ENCODE measurements at regions not wholly inside any gene's neighbourhood (a gene's known extent, or its start where the extent isn't known, plus 50 kb on each side); places are given as distances from the start of the nearest gene placed in this dataset.

GRCh38 chr4:185071236-185071811 lies 53.0 kb downstream of the HELT start:
- DNase-seq (ENCODE audit: low spot score) = no peak
- 49% methylated on average over 8 of the region's 8 CpGs for WGBS
- intact Hi-C loops (cut with DNase I) = no loop called here
- TF ChIP-seq POLR2AphosphoS5 (IDR thresholded peaks at IDR 0.05) (no peak), CTCF (IDR thresholded peaks at IDR 0.05) (no peak), POLR2A (IDR thresholded peaks at IDR 0.05) (no peak)
- Histone ChIP-seq H3K36me3 (no peaks in the 10 kb centered on the region), H3K27me3 (replicated peaks; ENCODE audit: insufficient read depth) (no peaks in the 10 kb centered on the region), H3K27ac (no peak overlapping the region), H3K4me1 (replicated peaks) (no peaks in the 10 kb centered on the region), H3K4me3 (no peak overlapping the region), H3K9me3 (no peaks in the 10 kb centered on the region)

GRCh38 chr4:185079271-185079905 lies 61.1 kb downstream of the HELT start:
- H3K9me3 ChIP-seq = no peaks in the 10 kb centered on the region
- no peak overlapping the region for H3K4me3 ChIP-seq
- H3K27me3 ChIP-seq (replicated peaks; ENCODE audit: insufficient read depth) = no peaks in the 10 kb centered on the region
- no peak for DNase-seq (ENCODE audit: low spot score)
- H3K36me3 ChIP-seq = no peaks in the 10 kb centered on the region
- H3K27ac ChIP-seq = no peak overlapping the region
- intact Hi-C loops (cut with DNase I) = no loop called here
- H3K4me1 ChIP-seq (replicated peaks) = no peaks in the 10 kb centered on the region
- WGBS = 43% methylated on average over 6 of the region's 6 CpGs
- TF ChIP-seq POLR2AphosphoS5 (IDR thresholded peaks at IDR 0.05) (no peak), CTCF (IDR thresholded peaks at IDR 0.05) (no peak), POLR2A (IDR thresholded peaks at IDR 0.05) (no peak)

- no peak overlapping the region for H3K4me3 ChIP-seq
- no peaks in the 10 kb centered on the region for H3K4me1 ChIP-seq (replicated peaks)
- H3K27me3 ChIP-seq (replicated peaks; ENCODE audit: insufficient read depth) = no peaks in the 10 kb centered on the region
- intact Hi-C loops (cut with DNase I) = no loop called here
- no peak overlapping the region for H3K27ac ChIP-seq
- WGBS = 81% methylated on average over 4 of the region's 4 CpGs
- DNase-seq (ENCODE audit: low spot score) = no peak
- H3K36me3 ChIP-seq = no peaks in the 10 kb centered on the region
- no peaks in the 10 kb centered on the region for H3K9me3 ChIP-seq
- TF ChIP-seq CTCF (IDR thresholded peaks at IDR 0.05) (no peak), POLR2AphosphoS5 (IDR thresholded peaks at IDR 0.05) (no peak), POLR2A (IDR thresholded peaks at IDR 0.05) (no peak)
These were observed 62.3 kb downstream of the HELT start for GRCh38 chr4:185080545-185080944.

- no peak for DNase-seq (ENCODE audit: low spot score)
- WGBS = 84% methylated on average over 3 of the region's 3 CpGs
- intact Hi-C loops (cut with DNase I) = no loop called here
- Histone ChIP-seq H3K36me3 (no peaks in the 10 kb centered on the region), H3K4me1 (replicated peaks) (no peaks in the 10 kb centered on the region), H3K9me3 (no peaks in the 10 kb centered on the region), H3K27me3 (replicated peaks; ENCODE audit: insufficient read depth) (no peaks in the 10 kb centered on the region), H3K27ac (no peak overlapping the region), H3K4me3 (no peak overlapping the region)
- TF ChIP-seq POLR2AphosphoS5 (IDR thresholded peaks at IDR 0.05) = no peak
- no peak for TF ChIP-seq CTCF (IDR thresholded peaks at IDR 0.05)
- TF ChIP-seq POLR2A (IDR thresholded peaks at IDR 0.05) = no peak
These were observed 60.5 kb upstream of the SLC25A4 start for GRCh38 chr4:185082561-185082960.

GRCh38 chr4:185086053-185086452 lies 57.0 kb upstream of the SLC25A4 start:
- H3K36me3 ChIP-seq = no peaks in the 10 kb centered on the region
- H3K4me3 ChIP-seq = no peak overlapping the region
- H3K27ac ChIP-seq = no peak overlapping the region
- H3K4me1 ChIP-seq (replicated peaks) = no peaks in the 10 kb centered on the region
- 48% methylated on average over 16 of the region's 16 CpGs for WGBS
- no peaks in the 10 kb centered on the region for H3K27me3 ChIP-seq (replicated peaks; ENCODE audit: insufficient read depth)
- H3K9me3 ChIP-seq = no peaks in the 10 kb centered on the region
- intact Hi-C loops (cut with DNase I) = no loop called here
- TF ChIP-seq POLR2A (IDR thresholded peaks at IDR 0.05) (no peak), CTCF (IDR thresholded peaks at IDR 0.05) (no peak)
- no peak for DNase-seq (ENCODE audit: low spot score)

All from prostate gland (tissue), 2 donors.